RWPE2 (cell line): ENCODE measurements at regions not wholly inside any gene's neighbourhood (a gene's known extent, or its start where the extent isn't known, plus 50 kb on each side); places are given as distances from the start of the nearest gene placed in this dataset.
"Not testable (repeated sequence)": the region's sequence is repeated elsewhere in the genome, so short reads cannot be mapped to it uniquely, and the experiment has no call there.

Experiments
- ATAC-seq: fragments of 200-7000 bp; cut with Tn5 transposase; 3 replicates; pipeline ENCODE4 v1.9.1; 2021; ENCODE audit warnings: low read depth
- DNase-seq: peaks from one replicate; pipeline ENCODE4 v3.0.0-alpha.2; 2020; ENCODE audit warnings: low spot score
- H3K27ac ChIP-seq: fragments of 450-650 bp; 2 replicates; pipeline ENCODE4 v1.5.1; 2017; ENCODE audit warnings: mild to moderate bottlenecking; ENCODE audit not compliant: poor library complexity, severe bottlenecking
- H3K27me3 ChIP-seq: fragments of 250-450 bp; sonication (Bioruptor Pico); 2 replicates; pipeline ENCODE4 v1.5.1; 2021; ENCODE audit warnings: mild to moderate bottlenecking, moderate library complexity; ENCODE audit not compliant: insufficient read depth, poor library complexity, severe bottlenecking
- H3K36me3 ChIP-seq: fragments of 250-450 bp; sonication (Bioruptor Pico); 2 replicates; pipeline ENCODE4 v1.5.1; 2020; ENCODE audit warnings: low read depth, mild to moderate bottlenecking, moderate library complexity
- H3K4me1 ChIP-seq: fragments of 250-450 bp; sonication (Bioruptor Pico); 2 replicates; pipeline ENCODE4 v1.5.1; 2021; ENCODE audit warnings: mild to moderate bottlenecking, moderate library complexity; ENCODE audit not compliant: insufficient read depth, poor library complexity, severe bottlenecking
- H3K4me3 ChIP-seq: fragments of 250-450 bp; sonication (Bioruptor Pico); 2 replicates; pipeline ENCODE4 v1.5.1; 2021; ENCODE audit warnings: mild to moderate bottlenecking, moderate library complexity; ENCODE audit not compliant: severe bottlenecking
- H3K9me3 ChIP-seq: fragments of 250-450 bp; sonication (Bioruptor Pico); 2 replicates; pipeline ENCODE4 v1.5.1; 2021; ENCODE audit warnings: mild to moderate bottlenecking, moderate library complexity; ENCODE audit not compliant: severe bottlenecking

- not testable (repeated sequence) for DNase-seq, ATAC-seq, H3K27me3 ChIP-seq, H3K36me3 ChIP-seq, H3K27ac ChIP-seq, H3K4me1 ChIP-seq, H3K4me3 ChIP-seq, H3K9me3 ChIP-seq
These were observed 368.4 kb upstream of the TSPY2 start for GRCh38 chrY:5877617-5878016.

- H3K27me3 ChIP-seq, H3K9me3 ChIP-seq, H3K4me3 ChIP-seq, DNase-seq, H3K36me3 ChIP-seq, H3K27ac ChIP-seq, ATAC-seq, H3K4me1 ChIP-seq: not testable (repeated sequence)
These were observed 355.4 kb upstream of the TSPY2 start for GRCh38 chrY:5890655-5891054.

DNA sequence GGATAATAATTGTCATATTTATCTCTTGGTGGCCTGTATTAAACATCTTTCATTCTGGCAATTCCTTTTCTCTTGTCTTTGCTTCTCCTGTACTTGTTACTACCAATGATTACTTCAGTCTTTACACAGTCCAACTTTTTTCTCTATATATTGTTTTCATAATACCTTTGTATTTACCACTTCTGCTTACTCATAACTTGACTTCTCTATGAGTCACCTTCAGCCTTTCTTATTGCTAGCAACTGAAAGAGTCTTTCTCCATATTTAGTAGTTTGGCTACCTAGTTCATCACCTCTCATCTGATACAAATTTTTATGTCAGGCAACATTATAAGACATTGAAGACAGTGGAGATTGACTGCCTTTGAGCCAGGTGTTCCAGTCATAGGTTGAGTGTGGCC, 349.3 kb upstream of the TSPY2 start:
- not testable (repeated sequence) for H3K27ac ChIP-seq, H3K4me1 ChIP-seq, H3K27me3 ChIP-seq, DNase-seq, ATAC-seq, H3K36me3 ChIP-seq, H3K4me3 ChIP-seq, H3K9me3 ChIP-seq

- ATAC-seq = peak; percentile 35; the same call in 1 of the 3 replicates
- not testable (repeated sequence) for DNase-seq, H3K27me3 ChIP-seq, H3K4me1 ChIP-seq, H3K27ac ChIP-seq, H3K9me3 ChIP-seq, H3K36me3 ChIP-seq, H3K4me3 ChIP-seq
These were observed 337.1 kb upstream of the TSPY2 start for GRCh38 chrY:5908696-5909494.

DNA sequence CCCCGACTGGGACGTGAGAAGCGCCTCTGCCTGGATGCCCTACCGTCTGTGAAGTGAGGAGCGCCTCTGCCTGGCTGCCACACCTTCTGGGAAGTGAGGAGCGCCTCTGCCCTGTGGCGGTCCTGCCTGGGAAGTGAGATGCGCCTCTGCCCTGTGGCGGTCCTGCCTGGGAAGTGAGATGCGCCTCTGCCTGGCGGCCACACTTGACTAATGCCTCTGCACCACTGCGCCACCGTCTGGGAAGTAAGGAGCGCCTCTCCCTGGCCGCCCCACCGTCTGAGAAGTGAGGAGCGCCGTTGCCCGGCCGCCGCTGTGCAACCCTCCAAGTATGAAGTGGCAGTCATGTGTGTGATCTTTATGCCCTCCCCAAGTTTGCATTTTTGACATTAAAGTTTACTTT, 307.6 kb upstream of the TSPY2 start:
- not testable (repeated sequence) for H3K27me3 ChIP-seq, H3K36me3 ChIP-seq, ATAC-seq, H3K4me1 ChIP-seq, H3K4me3 ChIP-seq, H3K9me3 ChIP-seq, H3K27ac ChIP-seq
- peak; percentile 35 for DNase-seq

GRCh38 chrY:5946380-5947119, 299.5 kb upstream of the TSPY2 start:
- DNase-seq, ATAC-seq, H3K4me3 ChIP-seq, H3K4me1 ChIP-seq, H3K9me3 ChIP-seq, H3K36me3 ChIP-seq, H3K27ac ChIP-seq, H3K27me3 ChIP-seq: not testable (repeated sequence)

DNA sequence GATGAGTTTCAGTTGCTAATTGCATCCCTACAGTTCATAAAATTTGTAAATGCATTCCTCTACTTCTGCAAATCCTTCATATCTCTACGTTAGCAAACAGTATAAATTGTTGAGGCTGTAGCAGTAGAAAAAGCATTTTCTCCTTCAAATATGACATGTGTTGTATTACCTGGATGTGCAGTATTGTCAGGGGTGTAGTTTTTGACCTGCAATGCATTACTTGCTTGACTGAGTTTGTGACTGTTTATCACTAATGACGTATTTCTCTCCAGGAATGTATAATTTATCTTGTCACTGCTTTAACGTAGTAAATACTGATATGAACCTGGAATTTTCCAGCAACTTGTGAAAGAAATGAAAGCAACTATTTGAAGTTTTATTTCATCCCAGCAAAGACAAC, 279.0 kb upstream of the TSPY2 start:
- not testable (repeated sequence) for DNase-seq, H3K27ac ChIP-seq, H3K9me3 ChIP-seq, H3K4me1 ChIP-seq, H3K4me3 ChIP-seq, H3K27me3 ChIP-seq, ATAC-seq, H3K36me3 ChIP-seq

DNA sequence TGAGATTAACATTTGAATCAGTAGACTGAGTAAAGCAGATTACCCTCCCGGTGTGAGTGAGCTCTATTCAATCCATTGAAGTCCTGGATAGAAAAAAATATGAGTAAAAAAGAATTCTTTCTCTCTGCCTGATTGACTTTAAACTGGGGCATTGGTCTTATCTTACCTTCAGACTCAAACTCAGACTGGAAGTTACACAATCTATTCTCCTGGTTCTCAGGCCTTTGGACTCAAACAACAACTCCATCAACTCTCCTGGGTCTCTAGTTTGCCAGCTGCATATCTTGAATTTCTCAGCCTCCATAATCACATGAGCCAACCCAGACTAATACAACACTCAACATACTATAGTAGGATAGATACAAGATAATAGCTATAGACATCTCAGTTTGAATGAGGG, 255.4 kb upstream of the TSPY2 start:
- H3K36me3 ChIP-seq, H3K4me1 ChIP-seq, ATAC-seq, H3K27ac ChIP-seq, H3K27me3 ChIP-seq, H3K4me3 ChIP-seq, H3K9me3 ChIP-seq, DNase-seq: not testable (repeated sequence)
